Hepatic stellate cell (primary cell): ENCODE measurements at regions not wholly inside any gene's neighbourhood (a gene's known extent, or its start where the extent isn't known, plus 50 kb on each side); places are given as distances from the start of the nearest gene placed in this dataset.
"Not testable (repeated sequence)": the region's sequence is repeated elsewhere in the genome, so short reads cannot be mapped to it uniquely, and the experiment has no call there.

ENCODE experiments used
- DNase-seq: peaks from one replicate; pipeline ENCODE4 v3.0.0; 2011; ENCODE audit warnings: low spot score

- no peak for DNase-seq
Observed at GRCh38 chr16:76816475-76816874, 374.5 kb upstream of the MON1B start.

- DNase-seq = no peak
Observed at GRCh38 chr16:76818606-76819181, 372.3 kb upstream of the MON1B start.

GRCh38 chr16:76819226-76819916, 371.6 kb upstream of the MON1B start:
- no peak for DNase-seq

GRCh38 chr16:76824221-76824620, 366.8 kb upstream of the MON1B start:
- no peak for DNase-seq

- no peak for DNase-seq
Observed at GRCh38 chr16:76824791-76825190, 366.2 kb upstream of the MON1B start.

- no peak for DNase-seq
Observed at GRCh38 chr16:76835339-76835738, 355.7 kb upstream of the MON1B start.

GRCh38 chr16:76835779-76836300, 355.1 kb upstream of the MON1B start:
- DNase-seq = no peak

GRCh38 chr16:76837872-76838271, 353.1 kb upstream of the MON1B start:
- DNase-seq = no peak

GRCh38 chr16:76854234-76854633, 336.8 kb upstream of the MON1B start:
- DNase-seq = no peak

- no peak for DNase-seq
Observed at GRCh38 chr16:76856112-76856511, 334.9 kb upstream of the MON1B start.

- DNase-seq = no peak
Observed at GRCh38 chr16:76857402-76857801, 333.6 kb upstream of the MON1B start.

GRCh38 chr16:76862901-76863300, 328.1 kb upstream of the MON1B start:
- no peak for DNase-seq

- no peak for DNase-seq
Observed at GRCh38 chr16:76866994-76867393, 324.0 kb upstream of the MON1B start.

- no peak for DNase-seq
Observed at GRCh38 chr16:76875898-76876297, 315.1 kb upstream of the MON1B start.

- no peak for DNase-seq
Observed at GRCh38 chr16:76879420-76879819, 311.6 kb upstream of the MON1B start.

- not testable (repeated sequence) for DNase-seq
Observed at GRCh38 chr16:76880523-76880922, 310.5 kb upstream of the MON1B start.

GRCh38 chr16:76882105-76882504, 308.9 kb upstream of the MON1B start:
- no peak for DNase-seq

GRCh38 chr16:76883076-76883475, 307.9 kb upstream of the MON1B start:
- DNase-seq = no peak

GRCh38 chr16:76885776-76886537, 305.0 kb upstream of the MON1B start:
- DNase-seq = no peak

- DNase-seq = no peak
Observed at GRCh38 chr16:76897816-76898215, 293.2 kb upstream of the MON1B start.

GRCh38 chr16:76899767-76900166, 291.2 kb upstream of the MON1B start:
- no peak for DNase-seq

GRCh38 chr16:76900285-76901263, 290.4 kb upstream of the MON1B start:
- no peak for DNase-seq
